HepG2 (cell line): ENCODE measurements at regions not wholly inside any gene's neighbourhood (a gene's known extent, or its start where the extent isn't known, plus 50 kb on each side); places are given as distances from the start of the nearest gene placed in this dataset.

Experiments used
- EP300 ChIP-seq, 3 experiments: sonication (generic) in 1 of 3; formaldehyde crosslinking in 1 of 3; IDR thresholded peaks; 2 replicates each; pipeline versions ENCODE4 v1.5.1 to v1.6.1; 2011 to 2020; ENCODE audit warnings: low read depth in 2 of 3, low read length in 2 of 3, borderline replicate concordance in 1 of 3, improper control_type of control experiment in 1 of 3, mild to moderate bottlenecking in 1 of 3, missing genetic modification reagents in 1 of 3, moderate library complexity in 1 of 3
- TF ChIP-seq, protein P1 (sequence below), 2 experiments: IDR thresholded peaks; 2 replicates each; pipeline ENCODE4 v1.6.1; 2011 to 2012; ENCODE audit warnings: low read length in 2 of 2, borderline replicate concordance in 1 of 2, low read depth in 1 of 2, mild to moderate bottlenecking in 1 of 2, moderate library complexity in 1 of 2

GRCh38 chr3:103794656-103795055 is 1359.8 kb downstream of the ZPLD1 start:
- TF ChIP-seq, protein P1, sequence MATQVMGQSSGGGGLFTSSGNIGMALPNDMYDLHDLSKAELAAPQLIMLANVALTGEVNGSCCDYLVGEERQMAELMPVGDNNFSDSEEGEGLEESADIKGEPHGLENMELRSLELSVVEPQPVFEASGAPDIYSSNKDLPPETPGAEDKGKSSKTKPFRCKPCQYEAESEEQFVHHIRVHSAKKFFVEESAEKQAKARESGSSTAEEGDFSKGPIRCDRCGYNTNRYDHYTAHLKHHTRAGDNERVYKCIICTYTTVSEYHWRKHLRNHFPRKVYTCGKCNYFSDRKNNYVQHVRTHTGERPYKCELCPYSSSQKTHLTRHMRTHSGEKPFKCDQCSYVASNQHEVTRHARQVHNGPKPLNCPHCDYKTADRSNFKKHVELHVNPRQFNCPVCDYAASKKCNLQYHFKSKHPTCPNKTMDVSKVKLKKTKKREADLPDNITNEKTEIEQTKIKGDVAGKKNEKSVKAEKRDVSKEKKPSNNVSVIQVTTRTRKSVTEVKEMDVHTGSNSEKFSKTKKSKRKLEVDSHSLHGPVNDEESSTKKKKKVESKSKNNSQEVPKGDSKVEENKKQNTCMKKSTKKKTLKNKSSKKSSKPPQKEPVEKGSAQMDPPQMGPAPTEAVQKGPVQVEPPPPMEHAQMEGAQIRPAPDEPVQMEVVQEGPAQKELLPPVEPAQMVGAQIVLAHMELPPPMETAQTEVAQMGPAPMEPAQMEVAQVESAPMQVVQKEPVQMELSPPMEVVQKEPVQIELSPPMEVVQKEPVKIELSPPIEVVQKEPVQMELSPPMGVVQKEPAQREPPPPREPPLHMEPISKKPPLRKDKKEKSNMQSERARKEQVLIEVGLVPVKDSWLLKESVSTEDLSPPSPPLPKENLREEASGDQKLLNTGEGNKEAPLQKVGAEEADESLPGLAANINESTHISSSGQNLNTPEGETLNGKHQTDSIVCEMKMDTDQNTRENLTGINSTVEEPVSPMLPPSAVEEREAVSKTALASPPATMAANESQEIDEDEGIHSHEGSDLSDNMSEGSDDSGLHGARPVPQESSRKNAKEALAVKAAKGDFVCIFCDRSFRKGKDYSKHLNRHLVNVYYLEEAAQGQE (IDR thresholded peaks at IDR 0.05; ENCODE audit: borderline replicate concordance in 1 of 2, low read depth in 1 of 2, low read length in 2 of 2), result no peak
- TF ChIP-seq EP300 (IDR thresholded peaks at IDR 0.05; ENCODE audit: low read depth in 2 of 2, low read length in 2 of 2), result no peak
- TF ChIP-seq EP300 (CRISPR knock-in tag; IDR thresholded peaks at IDR 0.05; ENCODE audit: borderline replicate concordance), result no peak
